ENCODE measurements at regions not wholly inside any gene's neighbourhood (a gene's known extent, or its start where the extent isn't known, plus 50 kb on each side); places are given as distances from the start of the nearest gene placed in this dataset.

DNA sequence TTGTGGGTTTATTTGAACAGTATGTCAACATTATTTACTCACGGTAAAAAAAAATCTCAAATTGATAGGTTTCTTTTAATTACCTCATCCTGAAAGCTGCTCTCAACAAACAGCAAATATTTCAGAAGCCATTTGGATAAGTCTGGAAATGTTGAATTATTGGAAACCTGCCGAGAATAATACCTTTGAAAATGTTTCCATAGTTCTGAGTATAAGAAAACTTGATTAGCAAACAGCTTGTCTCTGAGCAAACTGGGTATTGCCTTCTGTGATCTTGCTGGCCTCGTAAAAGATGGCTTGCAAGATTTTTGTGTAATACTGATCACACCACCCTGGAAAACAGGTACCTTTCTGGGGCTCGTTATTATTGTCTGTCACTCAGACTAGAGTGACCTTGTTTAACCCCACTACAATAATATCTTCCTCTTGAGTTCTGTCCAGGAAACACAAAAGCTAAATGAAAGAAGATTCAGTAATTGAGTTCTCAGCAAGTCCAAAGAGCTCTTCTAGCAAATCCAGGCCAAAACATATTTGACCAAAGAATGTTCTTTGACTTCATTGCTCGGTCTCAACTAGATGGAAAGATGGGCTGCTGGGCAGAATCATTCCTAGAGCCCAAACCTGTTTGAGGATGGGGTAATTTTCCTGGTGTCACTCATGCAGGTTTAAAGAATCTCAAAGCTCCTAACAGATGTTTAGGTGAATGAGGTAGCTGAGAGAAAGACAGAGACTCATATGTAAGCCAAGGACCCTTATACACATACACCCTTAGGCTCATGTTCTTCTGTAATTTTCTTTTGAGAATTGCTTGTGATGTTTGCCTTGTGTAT lies 255.6 kb upstream of the JADE1 start (continued):
- TF ChIP-seq, protein P1, sequence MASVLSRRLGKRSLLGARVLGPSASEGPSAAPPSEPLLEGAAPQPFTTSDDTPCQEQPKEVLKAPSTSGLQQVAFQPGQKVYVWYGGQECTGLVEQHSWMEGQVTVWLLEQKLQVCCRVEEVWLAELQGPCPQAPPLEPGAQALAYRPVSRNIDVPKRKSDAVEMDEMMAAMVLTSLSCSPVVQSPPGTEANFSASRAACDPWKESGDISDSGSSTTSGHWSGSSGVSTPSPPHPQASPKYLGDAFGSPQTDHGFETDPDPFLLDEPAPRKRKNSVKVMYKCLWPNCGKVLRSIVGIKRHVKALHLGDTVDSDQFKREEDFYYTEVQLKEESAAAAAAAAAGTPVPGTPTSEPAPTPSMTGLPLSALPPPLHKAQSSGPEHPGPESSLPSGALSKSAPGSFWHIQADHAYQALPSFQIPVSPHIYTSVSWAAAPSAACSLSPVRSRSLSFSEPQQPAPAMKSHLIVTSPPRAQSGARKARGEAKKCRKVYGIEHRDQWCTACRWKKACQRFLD (CRISPR knock-in tag; IDR thresholded peaks at IDR 0.05): 0 out of 2 replicates have a peak, but pooled peaks have one; percentile 36
- TF ChIP-seq, protein P2, sequence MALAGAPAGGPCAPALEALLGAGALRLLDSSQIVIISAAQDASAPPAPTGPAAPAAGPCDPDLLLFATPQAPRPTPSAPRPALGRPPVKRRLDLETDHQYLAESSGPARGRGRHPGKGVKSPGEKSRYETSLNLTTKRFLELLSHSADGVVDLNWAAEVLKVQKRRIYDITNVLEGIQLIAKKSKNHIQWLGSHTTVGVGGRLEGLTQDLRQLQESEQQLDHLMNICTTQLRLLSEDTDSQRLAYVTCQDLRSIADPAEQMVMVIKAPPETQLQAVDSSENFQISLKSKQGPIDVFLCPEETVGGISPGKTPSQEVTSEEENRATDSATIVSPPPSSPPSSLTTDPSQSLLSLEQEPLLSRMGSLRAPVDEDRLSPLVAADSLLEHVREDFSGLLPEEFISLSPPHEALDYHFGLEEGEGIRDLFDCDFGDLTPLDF (CRISPR knock-in tag; IDR thresholded peaks at IDR 0.05): no peak
- TF ChIP-seq MEIS2 (IDR thresholded peaks at IDR 0.05; ENCODE audit: partially characterized antibody) (peak; percentile 56), MTA3 (IDR thresholded peaks at IDR 0.05; ENCODE audit: borderline replicate concordance) (no peak), CEBPG (CRISPR knock-in tag; IDR thresholded peaks at IDR 0.05) (no peak), CEBPG (tag; conservative IDR thresholded peaks at IDR 0.05 in 1 of 2, IDR thresholded peaks at IDR 0.05 in 1 of 2) (peak in 1 of 2 experiments; percentile 18; a peak in 1 of 4 replicates), NR4A1 (CRISPR knock-in tag; IDR thresholded peaks at IDR 0.05) (no peak), NR4A1 (tag; IDR thresholded peaks at IDR 0.05) (no peak)
- TF ChIP-seq, protein P3, sequence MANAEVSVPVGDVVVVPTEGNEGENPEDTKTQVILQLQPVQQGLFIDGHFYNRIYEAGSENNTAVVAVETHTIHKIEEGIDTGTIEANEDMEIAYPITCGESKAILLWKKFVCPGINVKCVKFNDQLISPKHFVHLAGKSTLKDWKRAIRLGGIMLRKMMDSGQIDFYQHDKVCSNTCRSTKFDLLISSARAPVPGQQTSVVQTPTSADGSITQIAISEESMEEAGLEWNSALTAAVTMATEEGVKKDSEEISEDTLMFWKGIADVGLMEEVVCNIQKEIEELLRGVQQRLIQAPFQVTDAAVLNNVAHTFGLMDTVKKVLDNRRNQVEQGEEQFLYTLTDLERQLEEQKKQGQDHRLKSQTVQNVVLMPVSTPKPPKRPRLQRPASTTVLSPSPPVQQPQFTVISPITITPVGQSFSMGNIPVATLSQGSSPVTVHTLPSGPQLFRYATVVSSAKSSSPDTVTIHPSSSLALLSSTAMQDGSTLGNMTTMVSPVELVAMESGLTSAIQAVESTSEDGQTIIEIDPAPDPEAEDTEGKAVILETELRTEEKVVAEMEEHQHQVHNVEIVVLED (CRISPR knock-in tag; IDR thresholded peaks at IDR 0.05): 0 out of 2 replicates have a peak, but pooled peaks have one; percentile 24
- TF ChIP-seq, protein P4, sequence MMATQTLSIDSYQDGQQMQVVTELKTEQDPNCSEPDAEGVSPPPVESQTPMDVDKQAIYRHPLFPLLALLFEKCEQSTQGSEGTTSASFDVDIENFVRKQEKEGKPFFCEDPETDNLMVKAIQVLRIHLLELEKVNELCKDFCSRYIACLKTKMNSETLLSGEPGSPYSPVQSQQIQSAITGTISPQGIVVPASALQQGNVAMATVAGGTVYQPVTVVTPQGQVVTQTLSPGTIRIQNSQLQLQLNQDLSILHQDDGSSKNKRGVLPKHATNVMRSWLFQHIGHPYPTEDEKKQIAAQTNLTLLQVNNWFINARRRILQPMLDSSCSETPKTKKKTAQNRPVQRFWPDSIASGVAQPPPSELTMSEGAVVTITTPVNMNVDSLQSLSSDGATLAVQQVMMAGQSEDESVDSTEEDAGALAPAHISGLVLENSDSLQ (IDR thresholded peaks at IDR 0.05): peak; percentile 83
